ENCODE measurements at regions not wholly inside any gene's neighbourhood (a gene's known extent, or its start where the extent isn't known, plus 50 kb on each side); places are given as distances from the start of the nearest gene placed in this dataset.

GRCh38 chr16:59440502-59440901, 706.4 kb upstream of the GOT2 start:
- TF ChIP-seq POLR2A (IDR thresholded peaks at IDR 0.05): no peak
- TF ChIP-seq CTCF (IDR thresholded peaks at IDR 0.05): no peak

Data from testis (tissue), 2 donors.